ENCODE measurements at regions not wholly inside any gene's neighbourhood (a gene's known extent, or its start where the extent isn't known, plus 50 kb on each side); places are given as distances from the start of the nearest gene placed in this dataset.
A peak's percentile ranks its signal among the peaks of the same experiment; 100 is the strongest.

- Histone ChIP-seq H3K9me3 (replicated peaks in 1 of 11) (peaks cover 0 to 12% (median 6%) of the 10 kb centered on the region in 11 experiments; a peak in 7 of 22 replicates), H3K9ac (peak overlapping the region in 2 of 11 experiments; percentile 26 to 28; a peak in 2 of 22 replicates), H3K27ac (peak overlapping the region in 8 of 11 experiments; percentile 10 to 83 (median 78); a peak in 13 of 22 replicates), H3K4me2 (peak overlapping the region in 8 of 11 experiments; percentile 10 to 80 (median 55); a peak in 14 of 22 replicates), H3K36me3 (no peaks in the 10 kb centered on the region), H3K4me1 (peaks cover 65 to 87% (median 86%) of the 10 kb centered on the region in 10 experiments), H3K4me3 (no peak overlapping the region), H3K27me3 (no peaks in the 10 kb centered on the region), H4K20me1 (no peaks in the 10 kb centered on the region)
- TF ChIP-seq Cebpa-rat (IDR thresholded peaks at IDR 0.05): no peak
Observed at GRCh38 chr9:96160866-96161265, 141.1 kb downstream of the HSD17B3 start.

DNA sequence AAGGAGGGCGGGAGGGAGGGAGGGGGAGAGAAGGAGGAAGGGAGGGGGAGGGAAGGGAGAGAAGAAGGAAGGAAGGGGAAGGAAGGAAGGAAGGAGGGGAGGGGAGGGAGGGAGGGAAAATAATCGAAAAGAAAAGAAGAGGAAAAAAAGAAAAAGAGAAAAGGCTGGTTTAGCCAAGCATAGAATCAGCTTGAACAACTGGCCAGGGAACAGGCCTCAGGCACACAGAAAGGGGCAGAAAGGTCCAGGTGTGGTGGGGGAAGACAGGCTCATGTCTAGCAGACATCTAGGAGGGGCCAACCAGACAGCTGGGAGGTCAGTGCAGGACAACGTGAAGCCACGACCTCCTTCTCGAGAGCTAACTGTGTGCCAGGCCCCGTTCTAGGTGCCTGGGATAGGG, 141.8 kb downstream of the HSD17B3 start:
- peak overlapping the region; percentile 8 to 80 (median 36); a peak in 17 of 22 replicates for H3K4me2 ChIP-seq
- peaks cover 0 to 12% (median 6%) of the 10 kb centered on the region in 11 experiments; a peak in 7 of 22 replicates for H3K9me3 ChIP-seq (replicated peaks in 1 of 11)
- no peak overlapping the region for H3K4me3 ChIP-seq
- peak overlapping the region in 9 of 11 experiments; percentile 10 to 83 (median 77); a peak in 13 of 22 replicates for H3K27ac ChIP-seq
- H3K4me1 ChIP-seq: peaks cover 71 to 93% (median 88%) of the 10 kb centered on the region in 10 experiments
- H3K27me3 ChIP-seq: no peaks in the 10 kb centered on the region
- H3K36me3 ChIP-seq: no peaks in the 10 kb centered on the region
- no peaks in the 10 kb centered on the region for H4K20me1 ChIP-seq
- H3K9ac ChIP-seq: peak overlapping the region in 2 of 11 experiments; percentile 26 to 28; a peak in 2 of 22 replicates
- TF ChIP-seq Cebpa-rat (IDR thresholded peaks at IDR 0.05): no peak

DNA sequence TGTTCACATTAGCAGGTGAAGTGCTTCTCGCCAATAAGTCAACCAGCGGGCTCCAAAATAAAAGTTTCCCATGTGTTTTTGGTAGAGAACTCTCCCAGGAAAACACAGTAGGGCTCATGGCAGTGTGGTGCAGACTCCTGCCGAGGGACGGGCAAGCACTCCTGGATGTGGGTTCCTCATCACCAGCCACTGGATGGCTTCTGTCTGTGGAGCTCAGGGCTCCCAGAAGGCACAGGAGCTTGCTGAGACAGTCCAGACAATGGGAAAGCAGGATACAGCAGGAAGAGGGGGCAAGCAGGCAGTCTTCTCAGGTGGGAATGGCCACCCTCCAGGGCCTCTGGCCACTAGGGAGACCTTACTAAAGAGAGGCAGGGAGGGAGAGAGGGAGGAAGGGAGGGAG, 142.4 kb downstream of the HSD17B3 start:
- Histone ChIP-seq H3K4me3 (no peak overlapping the region), H3K4me2 (peak overlapping the region; percentile 48 to 81 (median 72)), H3K4me1 (peaks cover 71 to 91% (median 87%) of the 10 kb centered on the region in 10 experiments), H4K20me1 (no peaks in the 10 kb centered on the region), H3K27ac (peak overlapping the region in 8 of 11 experiments; percentile 20 to 68 (median 48); a peak in 11 of 22 replicates), H3K9ac (0 out of 22 replicates have a peak overlapping the region, but pooled peaks of 2 of the 11 experiments have one; percentile 26 to 36), H3K9me3 (replicated peaks in 1 of 11) (peaks cover 0 to 12% (median 6%) of the 10 kb centered on the region in 11 experiments; a peak in 7 of 22 replicates), H3K36me3 (no peaks in the 10 kb centered on the region), H3K27me3 (no peaks in the 10 kb centered on the region)
- no peak for TF ChIP-seq Cebpa-rat (IDR thresholded peaks at IDR 0.05)

GRCh38 chr9:96158909-96159575, 142.9 kb downstream of the HSD17B3 start:
- H4K20me1 ChIP-seq: no peaks in the 10 kb centered on the region
- H3K9me3 ChIP-seq (replicated peaks in 1 of 11): peaks cover 0 to 12% (median 6%) of the 10 kb centered on the region in 11 experiments; a peak in 10 of 22 replicates
- H3K27ac ChIP-seq: peak overlapping the region in 9 of 11 experiments; percentile 5 to 68 (median 47); a peak in 13 of 22 replicates
- no peak overlapping the region for H3K4me3 ChIP-seq
- peak overlapping the region; percentile 48 to 81 (median 72) for H3K4me2 ChIP-seq
- H3K9ac ChIP-seq: peak overlapping the region in 1 of 11 experiments; percentile 26; a peak in 1 of 22 replicates
- H3K36me3 ChIP-seq: no peaks in the 10 kb centered on the region
- no peak for TF ChIP-seq Cebpa-rat (IDR thresholded peaks at IDR 0.05)
- no peaks in the 10 kb centered on the region for H3K27me3 ChIP-seq
- peaks cover 66 to 85% (median 81%) of the 10 kb centered on the region in 10 experiments for H3K4me1 ChIP-seq

- TF ChIP-seq Cebpa-rat (IDR thresholded peaks at IDR 0.05): no peak
- H4K20me1 ChIP-seq: no peaks in the 10 kb centered on the region
- H3K9ac ChIP-seq: no peak overlapping the region
- H3K9me3 ChIP-seq (replicated peaks in 1 of 11): peaks cover 0 to 20% (median 6%) of the 10 kb centered on the region in 11 experiments; a peak in 10 of 22 replicates
- H3K36me3 ChIP-seq: no peaks in the 10 kb centered on the region
- no peaks in the 10 kb centered on the region for H3K27me3 ChIP-seq
- H3K27ac ChIP-seq: peak overlapping the region in 5 of 11 experiments; percentile 14 to 68 (median 53); a peak in 7 of 22 replicates
- peak overlapping the region; percentile 48 to 81 (median 72) for H3K4me2 ChIP-seq
- H3K4me3 ChIP-seq: no peak overlapping the region
- peaks cover 57 to 76% (median 72%) of the 10 kb centered on the region in 10 experiments for H3K4me1 ChIP-seq
Observed at GRCh38 chr9:96158147-96158546, 143.8 kb downstream of the HSD17B3 start.

DNA sequence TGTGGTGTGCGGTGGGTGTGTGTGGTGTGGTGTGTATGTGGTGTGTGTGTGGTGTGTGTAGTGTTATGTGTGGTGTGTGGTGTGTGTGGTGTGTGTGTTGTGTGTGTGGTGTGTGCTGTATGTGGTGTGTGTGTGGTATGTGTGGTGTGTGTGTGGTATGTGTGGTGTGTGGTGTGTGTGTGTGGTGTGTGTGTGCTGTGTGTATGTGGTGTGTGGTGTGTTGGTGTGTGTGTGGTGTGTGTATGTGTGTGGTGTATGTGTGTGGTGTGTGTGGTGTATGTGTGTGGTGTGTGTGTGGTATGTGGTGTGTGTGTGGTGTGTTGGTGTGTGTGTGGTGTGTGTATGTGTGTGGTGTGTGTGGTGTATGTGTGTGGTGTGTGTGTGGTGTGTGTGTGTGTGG, 144.3 kb downstream of the HSD17B3 start:
- Histone ChIP-seq H4K20me1 (no peaks in the 10 kb centered on the region), H3K9me3 (replicated peaks in 1 of 11) (peaks cover 0 to 25% (median 6%) of the 10 kb centered on the region in 11 experiments; a peak in 10 of 22 replicates), H3K9ac (no peak overlapping the region), H3K4me1 (peaks cover 52 to 76% (median 68%) of the 10 kb centered on the region in 10 experiments), H3K36me3 (no peaks in the 10 kb centered on the region), H3K4me3 (no peak overlapping the region), H3K27ac (peak overlapping the region in 5 of 11 experiments; percentile 29 to 68 (median 53); a peak in 7 of 22 replicates), H3K4me2 (peak overlapping the region in 10 of 11 experiments; percentile 56 to 81 (median 72); a peak in 16 of 22 replicates), H3K27me3 (no peaks in the 10 kb centered on the region)
- TF ChIP-seq Cebpa-rat (IDR thresholded peaks at IDR 0.05): no peak

DNA sequence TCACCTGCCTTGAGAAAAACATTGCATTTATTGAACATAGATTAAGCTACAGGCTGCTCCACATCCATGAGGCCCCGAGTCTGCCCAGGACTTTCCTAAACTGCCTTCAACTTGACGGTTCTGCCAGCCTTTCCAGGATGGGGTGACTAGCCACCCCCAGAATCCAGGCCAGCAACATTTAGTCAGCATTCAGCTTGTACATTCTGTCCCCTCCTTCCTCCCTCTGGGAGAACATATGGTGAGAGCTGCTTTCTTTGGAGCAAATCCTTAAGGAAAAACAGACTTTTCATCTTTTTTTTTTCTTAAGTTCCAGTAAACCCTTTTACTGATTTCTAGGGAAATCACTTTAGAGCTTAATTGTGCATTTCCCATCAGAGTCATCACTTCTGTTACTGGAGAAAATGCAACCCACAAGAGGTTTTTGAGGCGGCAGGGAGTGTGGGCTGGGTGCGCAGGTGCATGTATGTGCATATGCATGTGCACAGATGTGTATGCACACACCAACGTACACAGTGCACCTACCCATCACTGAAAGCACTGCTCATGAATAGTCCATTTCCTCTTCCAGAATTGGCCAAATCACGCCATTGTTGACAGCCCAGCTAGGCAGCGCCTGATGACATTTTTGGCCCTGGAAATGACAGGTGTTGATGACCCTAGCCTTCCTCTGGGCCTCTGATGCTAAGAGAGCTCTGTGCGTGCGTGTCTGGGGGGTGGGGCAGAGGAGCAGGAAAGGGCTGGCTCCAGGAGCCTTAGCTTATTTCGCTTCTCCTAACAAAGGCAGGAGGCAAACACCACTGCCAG, 145.6 kb downstream of the HSD17B3 start:
- Histone ChIP-seq H3K27me3 (no peaks in the 10 kb centered on the region), H3K9me3 (replicated peaks in 1 of 11) (peaks cover 0 to 28% (median 6%) of the 10 kb centered on the region in 11 experiments; a peak in 10 of 22 replicates), H3K4me1 (peaks cover 48 to 76% (median 65%) of the 10 kb centered on the region in 10 experiments), H3K4me2 (peak overlapping the region; percentile 56 to 81 (median 71)), H3K27ac (peak overlapping the region in 9 of 11 experiments; percentile 10 to 68 (median 41); a peak in 15 of 22 replicates), H3K36me3 (no peaks in the 10 kb centered on the region), H4K20me1 (no peaks in the 10 kb centered on the region), H3K4me3 (no peak overlapping the region), H3K9ac (peak overlapping the region in 7 of 11 experiments; percentile 1 to 31 (median 21); a peak in 7 of 22 replicates)
- TF ChIP-seq Cebpa-rat (IDR thresholded peaks at IDR 0.05): no peak

DNA sequence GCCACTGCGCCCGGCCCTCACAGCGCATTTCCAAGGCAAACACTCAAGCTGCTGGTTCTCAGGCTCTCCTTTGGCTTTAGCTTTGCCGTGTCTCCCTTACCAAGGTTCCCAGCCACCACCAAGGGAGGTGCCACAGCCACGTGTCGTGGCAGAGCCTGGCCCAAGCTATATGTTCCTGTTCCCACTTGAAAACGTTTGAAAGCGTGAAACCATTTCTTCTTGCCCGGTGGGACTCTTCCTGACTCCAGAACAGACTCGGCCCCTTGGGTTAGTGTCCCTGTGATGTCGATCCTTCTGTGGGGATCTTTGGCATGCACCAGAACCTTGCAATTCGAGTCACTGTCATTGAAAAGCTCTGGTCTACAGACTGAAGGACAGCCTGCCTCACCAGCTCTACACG, 147.9 kb downstream of the HSD17B3 start:
- Histone ChIP-seq H3K4me3 (no peak overlapping the region), H4K20me1 (no peaks in the 10 kb centered on the region), H3K9me3 (replicated peaks in 1 of 11) (peaks cover 0 to 22% (median 4%) of the 10 kb centered on the region in 11 experiments; a peak in 10 of 22 replicates), H3K27ac (peak overlapping the region in 4 of 11 experiments; percentile 9 to 41 (median 21); a peak in 3 of 22 replicates), H3K9ac (no peak overlapping the region), H3K4me2 (no peak overlapping the region), H3K4me1 (peaks cover 60 to 78% (median 69%) of the 10 kb centered on the region in 10 experiments), H3K36me3 (no peaks in the 10 kb centered on the region), H3K27me3 (no peaks in the 10 kb centered on the region)
- no peak for TF ChIP-seq Cebpa-rat (IDR thresholded peaks at IDR 0.05)

Measured in BLaER1 treated with 17β-estradiol and CSF1 and Interleukin-3, amounts not matched to agents 10 nM and 100 nM (cell line).